ENCODE measurements at regions not wholly inside any gene's neighbourhood (a gene's known extent, or its start where the extent isn't known, plus 50 kb on each side); places are given as distances from the start of the nearest gene placed in this dataset.

- no peak for DNase-seq (ENCODE audit: low spot score)
Observed at GRCh38 chr7:46671108-46671769, 750.2 kb upstream of the IGFBP3 start.

DNA sequence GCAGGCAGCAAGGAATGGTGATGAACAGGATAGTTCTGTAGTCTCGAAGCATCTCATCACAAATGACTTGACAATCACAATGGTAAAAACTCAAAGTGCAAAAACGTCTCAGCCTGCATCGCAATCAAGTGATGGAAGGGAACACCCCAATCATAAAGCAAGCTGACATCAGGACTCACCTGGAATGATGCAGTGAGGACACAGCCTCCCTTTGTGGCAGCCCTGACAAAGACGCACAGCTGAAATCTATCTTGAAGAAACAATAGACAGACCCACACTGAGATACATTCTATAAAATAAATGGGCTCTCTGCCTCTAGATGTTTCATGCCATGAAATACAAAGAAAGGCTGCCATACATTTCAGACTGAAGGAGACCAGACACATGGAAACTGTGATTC, 748.0 kb upstream of the IGFBP3 start:
- DNase-seq (ENCODE audit: low spot score), result no peak

GRCh38 chr7:46664453-46664852, 743.4 kb upstream of the IGFBP3 start:
- no peak for DNase-seq (ENCODE audit: low spot score)

- DNase-seq (ENCODE audit: low spot score), result no peak
Observed at GRCh38 chr7:46663025-46663424, 742.0 kb upstream of the IGFBP3 start.

DNA sequence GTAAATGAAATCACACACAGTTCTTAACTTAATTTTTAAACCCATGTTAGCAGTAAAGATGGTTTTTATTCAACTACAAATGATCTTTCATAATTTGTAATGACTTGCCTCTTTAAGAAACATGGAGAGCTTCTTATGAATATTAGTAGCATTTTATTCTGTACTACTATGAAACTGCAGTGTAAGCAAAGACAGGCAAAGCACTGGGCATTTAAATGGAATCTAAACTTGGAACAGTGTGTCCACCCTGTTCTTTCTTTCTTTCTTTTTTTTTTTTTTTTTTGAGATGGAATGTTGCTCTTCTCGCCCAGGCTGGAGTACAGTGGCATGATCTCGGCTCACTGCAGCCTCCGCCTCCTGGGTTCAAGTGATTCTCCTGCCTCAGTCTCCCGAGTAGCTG, 740.4 kb upstream of the IGFBP3 start:
- no peak for DNase-seq (ENCODE audit: low spot score)

DNA sequence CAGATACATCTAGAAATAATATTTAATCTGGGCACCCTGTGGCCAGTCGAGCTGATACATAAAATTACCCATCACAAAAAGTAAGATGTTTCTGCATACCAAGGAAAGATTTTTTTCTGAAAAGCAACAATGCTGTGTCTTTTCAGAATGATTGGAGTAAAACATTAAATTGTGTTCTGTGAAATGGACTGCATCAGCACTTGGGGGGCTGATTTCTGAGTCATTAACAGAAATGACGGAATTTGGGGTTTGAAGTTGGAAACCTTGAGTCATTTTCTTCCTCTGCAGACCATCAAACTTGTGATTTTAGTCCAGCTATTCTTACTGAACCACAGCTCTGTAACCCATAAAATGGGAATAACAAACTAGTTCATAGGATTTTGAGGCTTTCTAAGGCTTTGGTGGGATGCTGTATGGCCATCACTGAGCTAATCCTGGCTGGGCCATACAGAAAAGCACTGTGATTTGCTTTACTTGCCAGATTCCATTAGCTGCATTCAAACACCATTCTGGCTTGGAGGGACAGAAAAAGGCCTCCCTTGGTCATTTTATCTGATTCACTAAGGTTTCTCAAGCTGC, 739.4 kb upstream of the IGFBP3 start:
- DNase-seq (ENCODE audit: low spot score), result peak; percentile 87

- DNase-seq (ENCODE audit: low spot score), result peak; percentile 75
Observed at GRCh38 chr7:46658281-46658680, 737.2 kb upstream of the IGFBP3 start.

DNA sequence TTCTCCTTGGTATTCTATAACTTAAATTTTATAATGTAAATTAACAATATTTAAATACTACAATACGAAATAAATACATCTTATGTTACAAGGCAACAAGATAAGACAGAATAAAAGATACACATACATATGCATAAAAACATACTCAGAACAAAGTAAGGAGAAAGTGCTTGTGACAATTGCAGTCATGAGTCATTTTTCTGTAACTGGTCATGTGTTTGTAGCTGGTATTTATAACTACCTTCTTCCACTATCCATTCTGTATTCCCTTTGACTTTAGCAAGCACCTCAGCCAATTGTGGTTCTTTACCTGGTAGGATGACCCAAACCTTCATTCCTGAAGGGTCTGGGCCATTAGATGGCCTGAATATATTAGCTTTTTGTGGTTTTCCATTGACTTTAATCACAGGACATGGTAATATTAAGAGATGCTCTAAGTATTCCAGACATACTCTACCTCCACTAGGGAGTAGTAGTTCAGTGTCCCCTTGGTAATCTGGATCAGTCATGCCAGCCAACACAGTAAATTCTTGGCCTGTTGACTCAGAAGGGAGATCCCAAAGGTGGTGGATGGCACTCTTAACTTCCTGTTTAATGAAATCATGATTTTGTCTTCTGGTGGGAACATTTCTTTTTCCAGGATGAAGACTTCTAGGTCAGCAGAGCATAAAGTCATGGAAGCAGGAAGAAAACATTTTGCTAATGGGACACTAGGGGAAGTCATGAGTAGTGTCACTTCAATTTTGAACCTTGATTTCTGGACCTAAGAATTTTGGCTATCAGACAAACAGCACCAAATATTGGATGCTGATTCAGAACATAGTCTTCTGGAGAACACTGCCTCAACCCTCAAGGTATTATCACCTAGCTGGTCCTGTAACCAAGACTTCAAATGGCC, 733.7 kb upstream of the IGFBP3 start:
- peak; percentile 100 for DNase-seq (ENCODE audit: low spot score)

- peak; percentile 55 for DNase-seq (ENCODE audit: low spot score)
Observed at GRCh38 chr7:46653848-46654247, 732.8 kb upstream of the IGFBP3 start.

GRCh38 chr7:46652317-46652716, 731.2 kb upstream of the IGFBP3 start:
- peak; percentile 27 for DNase-seq (ENCODE audit: low spot score)

DNA sequence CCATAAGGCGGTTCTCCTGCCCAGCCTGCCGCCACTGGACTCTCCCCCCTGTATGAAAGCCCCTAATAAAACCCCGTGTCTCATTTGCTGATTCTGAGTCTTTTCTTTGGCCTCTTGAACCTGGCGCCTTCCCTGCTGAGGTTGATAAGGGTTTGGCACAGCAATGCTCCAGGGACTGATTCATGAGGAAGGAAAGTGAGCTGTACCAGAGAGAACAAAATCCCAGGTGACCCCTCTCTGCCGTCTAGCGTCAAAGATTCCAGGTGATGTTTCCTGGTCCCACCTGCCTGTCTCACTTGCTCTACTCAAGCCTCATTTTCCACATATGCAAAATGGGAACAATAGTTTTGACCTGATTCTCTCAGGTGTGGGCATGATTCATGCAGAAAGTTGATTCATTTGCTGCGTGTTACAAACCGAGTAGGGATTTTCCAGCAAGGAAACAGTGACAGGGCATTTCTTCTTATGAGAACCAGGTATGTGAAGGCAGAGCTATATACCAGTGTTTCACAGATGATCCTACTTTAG, 730.6 kb upstream of the IGFBP3 start:
- DNase-seq (ENCODE audit: low spot score), result peak; percentile 98

DNA sequence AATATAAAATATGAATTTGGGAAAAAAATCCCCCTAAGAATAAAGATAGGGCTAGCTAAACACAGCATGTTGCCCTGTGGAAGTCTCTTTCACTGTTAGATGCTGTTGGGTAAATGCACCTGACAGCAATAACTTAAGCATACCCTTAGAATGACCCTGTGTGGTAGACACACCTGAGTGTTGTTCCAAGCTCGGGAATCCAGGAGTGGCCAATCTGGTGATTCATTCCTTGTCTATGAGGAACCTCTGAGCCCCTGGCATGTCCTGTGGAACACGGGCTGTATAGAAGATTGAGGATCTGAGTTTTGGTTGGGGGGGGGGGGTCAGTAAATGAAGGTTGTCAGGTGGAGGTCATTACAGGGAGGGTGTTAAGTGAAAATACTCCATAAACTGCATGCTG, 730.0 kb upstream of the IGFBP3 start:
- DNase-seq (ENCODE audit: low spot score), result peak; percentile 97

DNA sequence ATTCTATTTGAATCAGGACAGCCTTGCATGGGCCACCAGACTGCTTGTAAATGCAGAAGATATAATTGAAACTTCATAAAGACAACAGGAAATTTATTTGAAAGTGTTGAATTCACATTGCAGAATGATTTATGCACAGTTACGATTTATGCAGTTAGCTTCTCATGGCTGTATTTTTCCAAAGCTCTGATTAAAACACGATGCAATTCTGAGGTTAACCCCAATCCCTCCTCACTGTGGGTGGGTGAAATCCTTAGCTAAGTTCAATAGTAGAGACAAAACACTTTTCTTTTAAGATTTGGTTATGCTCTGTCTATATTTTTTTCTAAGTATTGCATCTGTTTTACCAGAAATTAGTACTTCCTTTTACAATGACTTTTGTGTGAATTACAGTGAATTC, 728.8 kb upstream of the IGFBP3 start:
- DNase-seq (ENCODE audit: low spot score), result no peak

DNA sequence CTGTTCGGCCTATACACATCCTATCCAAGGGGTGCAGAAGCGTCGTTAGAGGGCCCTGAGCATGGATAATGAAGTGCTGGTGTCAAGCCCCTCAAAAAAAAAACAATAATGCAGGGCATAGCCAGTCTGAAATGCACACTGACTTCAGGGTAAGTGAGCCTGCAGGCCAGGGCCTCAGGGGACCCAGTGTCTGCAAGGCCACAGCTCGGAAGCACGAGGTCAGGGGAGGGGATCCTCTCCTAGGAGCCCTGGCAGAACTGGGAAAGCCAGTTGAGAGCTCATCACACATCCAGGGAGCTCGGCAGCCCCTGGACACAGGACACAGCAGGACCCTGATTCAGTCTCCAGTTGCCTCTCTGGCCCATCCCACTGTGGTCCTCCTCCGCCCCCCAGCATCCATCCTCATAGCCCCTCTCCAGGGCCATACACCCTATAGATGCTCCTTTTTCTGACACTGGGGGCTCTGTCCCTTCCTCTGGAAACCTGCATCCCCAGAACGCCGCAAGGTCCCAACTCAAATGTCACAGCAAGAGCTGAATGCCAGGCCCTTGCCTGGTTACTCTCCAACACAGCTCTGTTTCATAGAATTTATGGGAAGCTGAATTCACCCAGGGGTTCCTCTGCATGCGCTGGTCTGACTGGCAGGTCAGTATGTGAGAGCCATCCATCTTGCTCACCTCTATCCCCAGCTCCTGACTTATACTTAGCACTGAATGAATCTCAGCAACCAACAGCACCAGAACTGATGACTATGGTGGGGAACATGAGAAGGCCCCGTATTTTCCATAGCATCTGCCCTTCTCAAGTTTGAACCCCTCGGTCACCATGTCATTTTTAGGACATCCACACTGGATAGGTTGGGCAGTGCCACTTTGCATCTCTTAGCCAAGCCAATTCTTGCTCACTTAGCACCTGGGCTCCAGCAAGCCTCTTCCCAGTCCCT, 717.0 kb upstream of the IGFBP3 start:
- no peak for DNase-seq (ENCODE audit: low spot score)

- DNase-seq (ENCODE audit: low spot score), result no peak
Observed at GRCh38 chr7:46636022-46636421, 715.0 kb upstream of the IGFBP3 start.

DNA sequence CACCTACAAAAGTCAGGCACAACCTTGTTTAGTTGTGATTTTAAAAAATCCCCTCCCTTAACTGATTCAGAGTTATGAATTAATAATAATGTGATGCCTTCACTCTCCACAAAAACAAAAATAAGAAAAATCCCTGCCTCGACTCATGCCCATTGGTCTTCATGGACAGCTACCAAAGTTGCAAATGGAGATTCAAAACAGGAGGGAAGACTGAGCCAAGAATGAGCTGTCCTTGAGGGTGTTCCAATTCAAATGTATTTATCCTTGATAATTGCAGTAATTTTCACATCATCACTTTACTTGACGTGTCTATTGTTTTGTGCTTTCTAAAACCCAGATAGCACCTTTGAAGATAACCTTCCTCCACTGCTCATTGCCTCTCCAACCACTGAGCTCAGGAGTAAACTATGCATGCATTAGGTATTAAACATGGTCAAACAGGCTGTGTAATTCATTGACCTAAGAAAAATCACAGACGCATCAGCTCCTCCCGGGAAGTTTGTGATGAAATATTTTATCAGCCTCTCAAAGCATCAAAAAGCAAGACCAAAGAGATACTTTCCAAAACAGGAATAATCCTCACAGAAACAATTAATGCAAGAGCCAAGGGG, 712.7 kb upstream of the IGFBP3 start:
- peak; percentile 67 for DNase-seq (ENCODE audit: low spot score)

- peak; percentile 15 for DNase-seq (ENCODE audit: low spot score)
Observed at GRCh38 chr7:46633200-46633599, 712.1 kb upstream of the IGFBP3 start.

DNA sequence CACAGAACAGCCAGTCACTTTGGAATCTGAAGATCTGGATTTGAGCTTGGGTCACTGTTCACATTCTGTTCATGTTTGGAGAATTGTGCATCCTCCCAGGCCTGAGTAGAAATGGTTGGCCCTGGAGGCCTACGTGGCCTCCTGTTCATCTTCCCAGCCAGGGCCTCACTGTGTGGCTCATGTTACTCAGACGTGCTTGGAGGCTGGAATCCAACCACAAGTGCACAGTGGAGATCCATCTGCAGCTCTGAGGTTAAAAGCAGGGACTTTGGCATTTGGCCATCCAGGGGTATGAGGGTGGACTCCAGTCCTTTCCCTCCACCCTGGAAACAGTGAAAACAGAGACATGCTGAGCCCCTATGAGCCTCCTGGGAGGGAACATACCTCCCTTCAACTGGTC, 709.0 kb upstream of the IGFBP3 start:
- peak; percentile 9 for DNase-seq (ENCODE audit: low spot score)

GRCh38 chr7:46628389-46628788, 707.3 kb upstream of the IGFBP3 start:
- DNase-seq (ENCODE audit: low spot score), result no peak

DNA sequence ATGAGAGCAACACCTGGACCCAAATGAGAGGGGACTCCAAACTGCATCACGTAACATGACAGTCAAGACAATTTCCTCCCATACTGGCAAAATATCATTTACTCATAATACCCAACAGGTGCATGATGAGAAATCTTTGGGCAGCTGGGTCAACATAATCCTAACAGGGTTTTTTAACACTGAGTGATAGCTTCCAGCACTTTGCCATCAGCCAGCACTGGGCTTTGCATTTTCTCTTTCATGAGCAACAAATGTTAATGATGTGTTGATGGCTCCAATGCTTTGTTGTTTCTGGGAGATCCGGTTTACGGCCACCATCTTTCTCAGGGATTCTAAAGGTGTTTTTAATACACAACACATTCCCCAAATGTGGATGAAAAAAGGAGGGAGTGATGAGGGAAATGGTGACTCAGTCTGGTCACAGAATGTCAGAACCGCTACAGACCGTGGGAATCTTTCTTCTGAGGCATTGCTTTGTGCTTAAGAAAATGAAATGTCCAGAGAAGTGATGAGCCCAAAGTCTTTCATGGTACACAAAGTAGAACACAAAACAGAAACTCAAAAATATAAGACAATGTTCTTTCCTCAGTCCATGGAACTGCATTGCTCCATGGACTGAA, 705.7 kb upstream of the IGFBP3 start:
- DNase-seq (ENCODE audit: low spot score), result no peak

DNA sequence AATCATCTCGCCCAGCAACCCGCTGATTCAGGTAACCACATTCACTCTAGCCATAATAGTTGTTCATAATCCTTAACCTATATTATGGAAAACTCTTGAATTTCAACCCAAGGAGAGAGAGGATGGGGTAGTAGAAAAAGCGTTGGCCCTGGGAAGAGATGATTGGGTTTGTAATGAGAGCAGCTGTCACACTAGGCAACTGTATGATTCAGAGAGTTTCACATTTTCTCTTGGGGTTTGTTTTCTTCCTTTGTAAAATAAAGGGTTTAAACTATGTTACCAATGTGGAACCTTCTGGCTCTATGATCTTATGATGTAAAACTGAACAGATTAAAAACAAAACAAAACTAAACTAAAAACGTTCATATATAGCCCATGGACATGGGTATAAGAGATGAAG, 705.2 kb upstream of the IGFBP3 start:
- DNase-seq (ENCODE audit: low spot score), result no peak

Measured in kidney tubule cell (primary cell).